Small intestine (tissue), 7 donors: ENCODE measurements at regions not wholly inside any gene's neighbourhood (a gene's known extent, or its start where the extent isn't known, plus 50 kb on each side); places are given as distances from the start of the nearest gene placed in this dataset.
A peak's percentile ranks its signal among the peaks of the same experiment; 100 is the strongest.

Experiments
- DNase-seq, 2 donors: peaks; one replicate each; pipeline versions ENCODE4 v3.0.0 to v3.0.0-alpha.2; 2013
- FAIRE-seq: peaks from 2 replicates; lab custom pipeline; 2012; peaks lifted over from hg19 to GRCh38; lab: Jason Lieb, UNC
- H3K27ac ChIP-seq, 3 donors: one replicate each; pipeline ENCODE4 v1.5.1; 2013; ENCODE audit warnings: low read length in 2 of 3, mild to moderate bottlenecking in 2 of 3, control low read depth in 1 of 3, inconsistent platforms in 1 of 3, low read depth in 1 of 3, moderate library complexity in 1 of 3
- H3K27me3 ChIP-seq, 3 donors: one replicate each; pipeline ENCODE4 v1.6.1; 2013; ENCODE audit warnings: low read length in 3 of 3, inconsistent platforms in 1 of 3; ENCODE audit not compliant: control insufficient read depth in 3 of 3, insufficient read depth in 3 of 3
- H3K36me3 ChIP-seq, 3 donors: one replicate each; pipeline ENCODE4 v1.6.1; 2013; ENCODE audit warnings: low read length in 3 of 3, inconsistent platforms in 1 of 3, low read depth in 1 of 3, mild to moderate bottlenecking in 1 of 3, moderate library complexity in 1 of 3; ENCODE audit not compliant: control insufficient read depth in 3 of 3, insufficient read depth in 2 of 3
- H3K4me1 ChIP-seq, 3 donors: one replicate each; pipeline ENCODE4 v1.6.1; 2013; ENCODE audit warnings: low read length in 2 of 3, inconsistent platforms in 1 of 3, low read depth in 1 of 3, mild to moderate bottlenecking in 1 of 3, moderate library complexity in 1 of 3; ENCODE audit not compliant: control insufficient read depth in 3 of 3, insufficient read depth in 2 of 3
- H3K4me3 ChIP-seq, 3 donors: one replicate each; pipeline ENCODE4 v1.5.1; 2013; ENCODE audit warnings: low read length in 3 of 3, control low read depth in 1 of 3, inconsistent platforms in 1 of 3, low read depth in 1 of 3, mild to moderate bottlenecking in 1 of 3, moderate library complexity in 1 of 3
- H3K9me3 ChIP-seq, 2 donors: one replicate each; pipeline ENCODE4 v1.6.1; 2013; ENCODE audit warnings: low read depth in 1 of 2, low read length in 1 of 2; ENCODE audit not compliant: control insufficient read depth in 2 of 2, insufficient read depth in 1 of 2
- WGBS, 3 donors: extraction: QIAGEN DNeasy Blood & Tissue Kit; methylation state at CpG; one replicate each; pipeline ENCODE4 v1.1.7; 2013; 5-methylcytosine and 5-hydroxymethylcytosine counted together
- donor health status: healthy with polysubstance abuse.
- donor health status: control.
- donor health status: control.
- donor health status: Bipolar disorder and iron deficiency.
- donor health status: healthy.

GRCh38 chr12:89239534-89239933 is 112.8 kb downstream of the DUSP6 start:
- no peaks in the 10 kb centered on the region for H3K9me3 ChIP-seq
- no peak for DNase-seq
- H3K36me3 ChIP-seq, result no peaks in the 10 kb centered on the region
- H3K4me1 ChIP-seq, result peaks cover 0 to 3% (median 0%) of the 10 kb centered on the region in 3 donors
- FAIRE-seq, result no peak
- no peak overlapping the region for H3K27ac ChIP-seq
- no peaks in the 10 kb centered on the region for H3K27me3 ChIP-seq
- WGBS, 3 donors, result 65 to 90% (median 82%) methylated on average over 2 of the region's 2 CpGs
- no peak overlapping the region for H3K4me3 ChIP-seq

DNA sequence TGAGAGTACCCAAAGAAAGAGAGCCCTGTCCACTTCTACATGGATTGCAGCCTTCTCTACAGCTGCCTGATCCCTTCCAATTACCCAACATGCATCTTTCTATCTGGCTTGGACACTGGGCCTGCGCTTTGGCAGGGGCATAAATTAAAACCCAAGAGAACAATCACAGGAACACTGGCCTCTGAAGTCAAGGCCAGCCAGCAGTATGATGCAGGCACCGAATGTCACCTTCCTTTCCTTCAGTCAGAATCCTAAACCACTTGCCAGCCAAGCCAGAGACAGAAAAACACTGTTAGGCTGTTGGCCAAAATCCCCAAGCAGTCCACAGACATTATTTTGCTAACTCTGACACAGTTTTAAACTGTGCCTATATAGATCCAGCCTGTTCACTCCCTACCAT is 113.7 kb downstream of the DUSP6 start:
- 71 to 82% (median 74%) methylated on average over 2 of the region's 2 CpGs for WGBS, 3 donors
- Histone ChIP-seq H3K27me3 (no peaks in the 10 kb centered on the region), H3K36me3 (no peaks in the 10 kb centered on the region), H3K4me1 (peaks cover 0 to 1% (median 0%) of the 10 kb centered on the region in 3 donors), H3K4me3 (no peak overlapping the region), H3K27ac (peak overlapping the region in 1 of 3 donors; percentile 27), H3K9me3 (no peaks in the 10 kb centered on the region)
- no peak for FAIRE-seq
- DNase-seq, result no peak

DNA sequence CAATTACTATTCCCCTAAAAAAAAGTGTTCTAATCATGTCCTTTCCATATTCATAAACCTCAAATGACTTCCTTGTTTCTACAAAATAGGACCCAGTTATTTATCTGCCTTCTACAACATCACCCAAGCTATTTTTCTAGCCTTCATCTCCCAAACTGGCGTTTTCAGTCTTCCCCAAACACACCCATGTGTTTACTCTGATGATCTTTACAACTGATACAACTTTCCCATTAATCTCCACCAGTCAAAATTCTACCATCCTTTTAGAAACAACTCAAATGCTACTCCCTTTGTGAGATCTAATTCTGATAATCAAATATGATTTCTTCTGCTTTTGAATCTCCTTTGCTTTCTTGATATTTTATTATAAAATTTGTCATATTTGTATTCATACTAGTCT is 114.5 kb downstream of the DUSP6 start:
- Histone ChIP-seq H3K36me3 (no peaks in the 10 kb centered on the region), H3K4me1 (no peaks in the 10 kb centered on the region), H3K27me3 (no peaks in the 10 kb centered on the region), H3K4me3 (no peak overlapping the region), H3K9me3 (no peaks in the 10 kb centered on the region), H3K27ac (no peak overlapping the region)
- no peak for FAIRE-seq
- DNase-seq, result no peak
- 59 to 78% (median 62%) methylated on average over 1 of the region's 1 CpG for WGBS, 3 donors

DNA sequence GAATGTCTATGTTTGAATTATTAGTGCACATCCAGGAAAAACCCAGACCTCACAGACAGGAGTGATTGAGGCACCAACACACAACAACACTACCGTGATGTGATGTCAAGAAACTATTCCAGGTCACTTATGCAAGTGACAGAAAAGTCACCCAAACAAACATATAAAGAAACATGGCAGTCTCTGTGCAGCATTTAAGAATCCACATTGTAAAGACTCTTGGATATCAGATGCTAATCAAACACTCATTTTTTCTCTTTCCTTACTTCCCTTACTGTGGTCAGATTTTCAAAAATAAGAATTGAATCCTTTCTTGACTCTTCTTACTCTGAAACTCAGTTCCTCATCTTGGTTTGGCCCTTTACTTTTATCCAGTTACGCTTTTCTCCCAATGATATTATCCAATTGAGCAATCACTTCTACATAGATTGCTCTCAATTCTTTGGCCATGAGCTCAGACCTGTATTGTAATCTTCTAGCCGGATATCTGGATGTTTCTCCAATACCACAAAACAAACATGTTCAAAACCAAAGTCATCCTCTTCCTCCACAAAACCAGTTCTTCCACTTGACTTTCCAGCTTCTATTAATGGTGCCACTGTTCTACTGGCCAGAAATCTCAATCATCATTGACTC is 115.4 kb downstream of the DUSP6 start:
- Histone ChIP-seq H3K27ac (no peak overlapping the region), H3K27me3 (no peaks in the 10 kb centered on the region), H3K36me3 (no peaks in the 10 kb centered on the region), H3K4me3 (no peak overlapping the region), H3K9me3 (no peaks in the 10 kb centered on the region), H3K4me1 (no peaks in the 10 kb centered on the region)
- WGBS, 3 donors, result 67 to 82% (median 71%) methylated on average over 3 of the region's 3 CpGs
- no peak for DNase-seq
- no peak for FAIRE-seq

DNA sequence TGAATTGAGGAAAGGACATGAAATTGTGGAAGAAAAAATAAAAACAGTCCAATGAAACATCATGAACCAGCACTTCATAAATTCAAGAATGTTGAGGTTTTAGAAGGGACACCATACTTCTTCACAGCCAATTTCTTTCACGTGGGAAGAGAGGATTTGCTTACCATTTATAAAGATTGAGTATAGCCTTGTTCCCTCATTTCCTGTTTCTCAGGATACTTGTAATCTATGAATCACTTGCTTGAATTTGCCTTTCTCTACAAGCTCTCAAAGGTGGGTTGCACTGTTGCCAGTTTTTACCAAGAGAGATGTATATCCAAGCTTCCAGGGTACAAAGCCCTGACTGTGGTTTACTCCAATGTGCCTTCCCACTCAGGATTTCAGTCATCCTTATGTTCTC is 116.1 kb downstream of the DUSP6 start:
- Histone ChIP-seq H3K4me3 (no peak overlapping the region), H3K36me3 (no peaks in the 10 kb centered on the region), H3K27me3 (no peaks in the 10 kb centered on the region), H3K27ac (no peak overlapping the region), H3K4me1 (no peaks in the 10 kb centered on the region), H3K9me3 (no peaks in the 10 kb centered on the region)
- DNase-seq (no peak), FAIRE-seq (no peak)
- WGBS, 3 donors, result 60 to 76% (median 63%) methylated on average over 1 of the region's 1 CpG

DNA sequence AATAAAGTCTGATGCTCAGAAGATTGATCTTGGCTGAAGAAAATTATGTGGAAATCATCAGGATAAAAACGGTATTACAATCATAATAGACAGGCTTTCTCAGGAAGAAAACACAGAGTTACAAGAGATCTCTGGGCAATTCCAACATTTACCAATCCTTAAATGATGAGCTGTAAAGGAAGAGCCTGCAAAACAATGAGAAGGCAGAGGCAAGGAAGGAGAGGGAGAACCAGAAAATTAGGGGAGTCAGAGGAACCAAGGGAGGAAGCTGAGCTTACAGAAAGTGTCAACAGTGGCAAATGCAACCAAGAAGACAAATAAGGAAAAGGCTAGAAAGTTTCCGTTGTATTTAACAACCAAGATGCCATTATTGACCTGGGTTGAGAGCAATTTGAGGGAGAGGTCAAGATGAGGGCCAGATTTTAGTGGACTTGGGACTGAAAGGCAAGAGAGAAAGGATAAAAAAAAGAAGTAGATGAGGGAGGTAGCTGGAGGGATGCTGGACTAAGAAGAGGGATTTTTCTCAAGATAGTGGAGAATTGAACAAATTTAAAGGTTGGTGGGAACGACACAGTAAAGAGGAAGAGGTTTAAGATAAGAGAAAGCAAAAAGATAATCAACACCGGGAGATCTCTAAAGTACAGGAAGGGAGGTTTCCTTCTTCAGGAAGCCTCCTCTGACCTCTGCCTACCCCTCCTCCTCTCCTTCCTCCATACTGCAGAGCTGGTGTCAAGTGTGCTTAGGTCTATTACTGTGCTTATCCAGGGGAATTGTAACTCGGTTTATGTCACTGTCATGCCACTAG is 116.9 kb downstream of the DUSP6 start:
- Histone ChIP-seq H3K4me1 (peaks cover 0 to 2% (median 0%) of the 10 kb centered on the region in 3 donors), H3K27me3 (no peaks in the 10 kb centered on the region), H3K4me3 (no peak overlapping the region), H3K27ac (no peak overlapping the region), H3K9me3 (no peaks in the 10 kb centered on the region), H3K36me3 (no peaks in the 10 kb centered on the region)
- DNase-seq (no peak), FAIRE-seq (no peak)
- 34 to 38% (median 36%) methylated on average over 5 of the region's 5 CpGs for WGBS, 3 donors

DNA sequence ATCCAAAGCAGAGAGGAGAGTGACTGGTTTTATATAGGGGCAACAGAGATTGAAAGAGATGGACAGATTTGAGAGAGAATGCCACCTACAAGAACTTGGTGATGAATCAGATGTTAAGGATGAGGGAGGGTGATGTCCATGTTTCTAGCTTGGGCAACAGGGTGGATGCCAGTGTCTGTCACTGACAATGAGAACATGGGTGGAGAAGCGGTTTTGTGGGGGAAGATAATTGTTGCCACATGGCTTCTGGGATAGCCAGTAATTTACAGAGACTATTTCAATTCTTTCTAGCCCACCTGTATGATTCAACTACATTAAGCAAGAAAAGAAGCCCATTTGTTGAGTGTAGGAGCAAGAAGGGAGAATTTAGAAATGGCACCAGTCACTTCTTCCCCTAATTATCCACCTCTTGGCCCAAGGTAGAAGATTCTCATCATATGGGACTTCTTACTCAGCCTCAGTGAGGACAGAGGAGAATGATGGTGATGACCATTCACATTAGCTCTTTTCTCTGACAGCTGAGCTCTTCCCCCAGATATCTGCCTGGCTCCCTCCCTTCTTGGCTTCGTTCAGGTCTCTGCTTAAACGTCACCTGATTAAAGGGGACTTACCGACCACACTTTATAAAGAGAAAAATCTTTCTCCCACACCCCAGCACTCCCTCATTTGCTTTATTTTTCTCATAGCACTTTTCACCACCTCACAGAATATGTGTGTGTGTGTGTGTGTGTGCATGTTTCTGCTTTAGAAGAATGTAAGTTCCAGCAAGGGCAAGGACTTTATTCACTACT is 117.8 kb downstream of the DUSP6 start:
- Histone ChIP-seq H3K27me3 (no peaks in the 10 kb centered on the region), H3K27ac (no peak overlapping the region), H3K36me3 (no peaks in the 10 kb centered on the region), H3K9me3 (no peaks in the 10 kb centered on the region), H3K4me1 (peaks cover 0 to 2% (median 0%) of the 10 kb centered on the region in 3 donors), H3K4me3 (no peak overlapping the region)
- 89 to 94% (median 91%) methylated on average over 4 of the region's 4 CpGs for WGBS, 3 donors
- DNase-seq (no peak), FAIRE-seq (no peak)

DNA sequence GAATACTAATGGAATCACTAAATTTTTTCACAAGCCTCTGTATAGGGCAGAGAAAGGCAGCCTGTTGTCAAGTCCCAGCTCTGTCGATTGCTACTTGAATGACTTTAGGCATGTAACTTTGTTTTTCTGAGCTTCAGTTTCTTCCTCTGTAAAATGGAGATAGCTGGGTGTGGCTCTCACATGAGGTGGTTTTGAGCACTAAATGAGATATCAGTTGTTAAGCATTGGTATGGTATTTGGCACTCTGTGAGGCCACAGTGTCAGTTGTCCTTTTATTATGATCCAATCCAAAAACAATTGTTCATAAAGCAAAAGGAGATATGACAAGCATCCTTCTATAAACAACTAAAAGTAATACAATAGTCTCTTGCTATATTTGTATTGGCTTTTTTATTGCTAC is 120.6 kb downstream of the DUSP6 start:
- Histone ChIP-seq H3K4me3 (no peak overlapping the region), H3K4me1 (peaks cover 0 to 2% (median 0%) of the 10 kb centered on the region in 3 donors), H3K27ac (no peak overlapping the region), H3K9me3 (no peaks in the 10 kb centered on the region), H3K27me3 (no peaks in the 10 kb centered on the region), H3K36me3 (no peaks in the 10 kb centered on the region)
- FAIRE-seq, result no peak
- DNase-seq, result no peak
- WGBS, 3 donors, result 79 to 91% (median 89%) methylated on average over 1 of the region's 1 CpG
